NT2/D1 (cell line): ENCODE measurements at regions not wholly inside any gene's neighbourhood (a gene's known extent, or its start where the extent isn't known, plus 50 kb on each side); places are given as distances from the start of the nearest gene placed in this dataset.

Experiments
- SUZ12 ChIP-seq: IDR thresholded peaks from 2 replicates; pipeline ENCODE4 v1.6.1; 2011; ENCODE audit not compliant: insufficient read length, insufficient read depth; ENCODE audit errors: extremely low read depth
- YY1 ChIP-seq: IDR thresholded peaks from 2 replicates; pipeline ENCODE4 v1.6.1; 2011; ENCODE audit not compliant: insufficient read length, insufficient read depth
- ZNF274 ChIP-seq: IDR thresholded peaks from 2 replicates; pipeline ENCODE4 v1.6.1; 2011; ENCODE audit warnings: mild to moderate bottlenecking, low read depth, low read length

DNA sequence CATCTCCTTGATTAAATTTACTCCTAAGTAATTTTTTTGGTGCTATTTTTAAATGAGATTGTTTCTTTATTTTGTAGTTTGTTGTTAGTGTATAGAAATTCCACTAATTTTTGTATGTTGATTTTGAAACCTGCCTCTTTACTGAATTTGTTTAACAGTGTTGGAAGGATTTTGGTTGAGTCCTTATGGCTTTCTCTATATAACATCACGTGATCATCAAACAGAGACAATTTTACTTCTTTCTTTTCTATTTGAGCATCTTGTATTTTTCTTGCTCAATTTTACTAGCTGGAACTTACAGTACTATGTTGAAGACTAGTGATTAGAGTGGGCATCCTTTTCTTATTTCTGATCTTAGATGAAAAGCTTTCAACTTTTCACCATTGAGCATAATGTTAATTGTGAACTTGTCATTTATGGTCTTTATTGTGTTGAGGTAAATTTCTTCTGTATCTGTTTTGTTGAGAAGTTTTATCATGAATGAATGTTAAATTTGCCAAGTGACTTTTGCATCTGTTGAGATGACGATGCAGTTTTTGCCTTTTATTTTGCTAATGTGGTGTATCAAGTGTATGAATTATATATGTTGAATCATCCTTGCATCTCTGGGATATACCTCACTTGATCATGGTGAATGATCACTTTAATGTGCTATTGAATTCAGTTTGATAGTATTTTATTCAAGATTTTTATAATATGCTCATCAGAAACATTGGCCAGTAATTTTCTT lies 645.3 kb upstream of the DDX18 start:
- TF ChIP-seq SUZ12 = no peak
- no peak for TF ChIP-seq ZNF274
- no peak for TF ChIP-seq YY1
